ENCODE measurements at regions not wholly inside any gene's neighbourhood (a gene's known extent, or its start where the extent isn't known, plus 50 kb on each side); places are given as distances from the start of the nearest gene placed in this dataset.

DNA sequence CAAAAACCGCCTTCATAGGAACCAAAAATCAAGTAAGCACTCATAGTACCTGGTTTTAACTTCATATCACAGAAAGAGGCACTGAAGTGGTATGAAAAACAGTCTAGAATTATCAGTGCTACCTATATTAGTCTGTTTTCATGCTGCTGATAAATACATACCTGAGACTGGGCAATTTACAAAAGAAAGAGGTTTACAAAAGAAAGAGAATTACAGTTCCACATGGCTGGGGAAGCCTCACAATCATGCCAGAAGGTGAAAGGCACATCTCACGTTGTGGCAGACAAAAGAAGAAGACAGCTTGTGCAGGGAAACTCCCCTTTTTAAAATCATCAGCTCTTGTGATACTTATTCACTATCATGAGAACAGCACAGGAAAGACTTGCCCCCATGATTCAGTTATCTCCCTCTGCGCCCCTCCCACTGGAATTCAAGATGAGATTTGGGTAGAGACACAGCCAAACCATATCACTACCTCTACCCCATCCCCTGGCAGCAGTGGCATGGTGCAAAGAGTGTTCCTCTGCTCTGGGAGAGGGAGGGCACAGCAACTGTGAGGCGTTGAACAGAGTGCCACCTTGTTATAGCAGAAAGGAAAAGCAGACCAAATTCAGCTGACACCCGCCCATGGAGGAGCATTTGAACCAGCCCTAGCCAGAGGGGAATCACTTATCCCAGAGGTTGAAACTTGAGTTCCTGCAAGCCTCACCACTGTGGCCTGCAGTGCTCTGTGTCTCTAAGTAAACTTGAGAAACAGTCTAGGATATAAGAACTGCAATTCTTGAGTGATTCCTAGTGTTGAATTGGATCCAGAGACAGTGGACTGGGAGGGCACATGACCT lies 61.9 kb upstream of the PTPRZ1 start:
- DNase-seq: no peak

DNA sequence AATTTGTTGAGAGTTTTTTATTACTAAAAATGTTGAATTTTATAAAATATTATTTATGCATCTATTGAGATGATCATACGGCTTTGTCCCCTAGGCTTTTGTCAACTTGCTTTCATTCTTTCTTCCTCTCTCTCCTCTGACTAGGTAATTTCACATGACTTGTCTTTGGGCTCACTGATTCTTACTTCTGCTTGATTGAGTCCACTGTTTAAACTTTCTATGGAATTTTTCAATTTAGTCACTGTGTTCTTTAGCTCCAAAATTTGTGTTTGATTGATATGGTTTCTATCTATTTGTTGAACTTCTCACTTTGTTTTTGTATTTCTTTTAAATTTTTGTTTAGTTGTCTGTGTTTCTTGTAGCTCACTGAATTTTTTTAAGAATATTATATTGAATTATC lies 65.9 kb upstream of the PTPRZ1 start:
- no peak for DNase-seq

- no peak for DNase-seq
Measured at GRCh38 chr7:121803039-121803438, 69.9 kb upstream of the PTPRZ1 start.

- no peak for DNase-seq
Measured at GRCh38 chr7:121800916-121801675, 71.9 kb upstream of the PTPRZ1 start.

GRCh38 chr7:121798896-121799295 lies 74.1 kb upstream of the PTPRZ1 start:
- DNase-seq: no peak

DNA sequence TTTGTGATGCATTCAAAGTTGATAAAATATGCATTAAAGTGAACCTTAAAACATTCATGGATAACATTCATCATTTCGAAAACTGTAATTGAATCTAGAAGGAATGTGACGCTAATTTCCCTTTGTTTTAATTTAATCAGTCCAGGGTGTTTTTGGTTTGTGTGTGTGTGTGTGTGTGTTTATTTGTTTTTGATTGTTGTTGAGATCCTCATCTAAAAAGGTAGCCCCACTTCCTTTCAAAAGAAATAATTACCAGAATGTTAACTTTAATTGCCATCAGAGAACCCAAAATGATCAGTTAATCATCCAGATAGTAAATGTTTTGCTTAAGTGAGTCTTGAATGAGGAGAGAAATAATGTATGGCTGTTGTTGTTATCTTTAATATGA lies 74.5 kb upstream of the PTPRZ1 start:
- DNase-seq: no peak

DNA sequence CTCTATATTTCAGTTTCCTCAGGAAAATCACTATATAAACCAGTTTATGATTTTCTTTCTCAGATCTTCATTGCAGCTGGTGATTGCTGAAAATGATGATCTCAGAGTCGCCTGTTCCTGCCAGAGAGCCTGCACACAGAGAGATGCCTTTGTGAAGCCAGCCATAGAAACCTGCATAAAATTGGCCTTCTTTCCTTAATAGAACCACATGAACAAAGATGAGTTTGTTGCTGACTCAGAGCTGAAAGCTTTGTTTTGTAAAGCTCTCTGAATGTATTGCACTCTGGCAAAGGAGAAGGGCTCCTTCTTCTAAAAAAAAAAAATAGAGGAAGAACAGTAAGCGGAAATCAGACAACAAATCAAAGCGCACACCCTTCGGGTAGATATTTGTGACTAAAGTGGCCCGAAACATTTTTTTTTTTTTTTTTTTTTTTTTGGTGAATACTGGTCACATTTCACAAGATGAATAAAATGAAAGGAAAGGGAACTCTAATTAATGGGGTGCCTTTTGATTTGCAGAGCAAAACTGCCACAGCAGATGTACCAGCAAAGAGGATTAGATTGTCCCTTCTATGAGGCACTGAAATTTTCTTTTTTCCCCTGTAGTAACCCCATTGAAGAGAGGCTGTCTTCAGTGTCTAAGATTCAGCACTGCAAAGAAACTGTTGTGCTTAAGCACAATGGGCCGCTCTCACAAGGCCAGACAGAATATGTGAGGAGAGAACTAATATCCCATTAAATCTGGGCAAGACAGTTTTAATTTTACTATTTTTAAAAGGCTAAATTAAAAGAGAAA lies 75.1 kb upstream of the PTPRZ1 start:
- peak; percentile 33 for DNase-seq

- DNase-seq: no peak
Measured at GRCh38 chr7:121796936-121797656, 75.9 kb upstream of the PTPRZ1 start.

GRCh38 chr7:121796381-121796780 lies 76.6 kb upstream of the PTPRZ1 start:
- no peak for DNase-seq

DNA sequence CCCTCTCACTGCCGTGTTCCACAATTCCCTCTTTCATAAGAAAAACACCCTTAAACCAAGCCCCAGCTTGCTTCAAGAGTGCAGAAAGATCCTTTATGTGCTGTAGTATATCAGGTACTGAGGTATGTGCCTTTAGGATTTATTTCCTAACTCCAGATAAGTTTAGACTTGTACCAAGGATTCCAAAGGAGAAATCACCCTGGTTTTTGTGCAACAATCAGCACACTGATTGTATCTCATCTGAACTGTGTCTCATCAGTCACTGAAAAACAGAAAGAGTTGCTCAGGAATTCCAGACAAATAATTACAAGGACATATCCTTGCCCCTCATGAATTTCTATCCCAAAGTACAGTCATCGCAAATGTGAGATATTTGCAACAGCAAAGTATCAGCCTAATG lies 77.2 kb upstream of the PTPRZ1 start:
- DNase-seq: no peak

DNA sequence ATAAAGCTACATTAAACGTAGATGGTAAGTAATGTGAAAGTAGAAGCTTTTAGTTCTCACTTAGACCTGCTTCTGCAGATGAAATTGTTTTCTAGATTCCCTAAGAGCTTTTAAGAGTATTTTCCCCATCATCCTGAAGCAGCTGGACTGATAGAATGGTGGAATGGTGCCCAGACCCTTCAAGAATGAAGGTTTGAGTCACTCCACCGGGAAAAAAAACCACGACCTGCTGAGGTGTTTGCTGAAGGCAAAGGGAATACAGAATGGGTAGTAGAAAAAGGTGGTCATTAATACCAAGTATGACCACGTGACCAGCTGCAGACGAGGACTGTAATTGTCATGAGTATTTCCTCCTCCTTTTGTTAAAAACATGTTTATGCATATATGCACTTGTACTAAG lies 79.2 kb upstream of the PTPRZ1 start:
- no peak for DNase-seq

DNA sequence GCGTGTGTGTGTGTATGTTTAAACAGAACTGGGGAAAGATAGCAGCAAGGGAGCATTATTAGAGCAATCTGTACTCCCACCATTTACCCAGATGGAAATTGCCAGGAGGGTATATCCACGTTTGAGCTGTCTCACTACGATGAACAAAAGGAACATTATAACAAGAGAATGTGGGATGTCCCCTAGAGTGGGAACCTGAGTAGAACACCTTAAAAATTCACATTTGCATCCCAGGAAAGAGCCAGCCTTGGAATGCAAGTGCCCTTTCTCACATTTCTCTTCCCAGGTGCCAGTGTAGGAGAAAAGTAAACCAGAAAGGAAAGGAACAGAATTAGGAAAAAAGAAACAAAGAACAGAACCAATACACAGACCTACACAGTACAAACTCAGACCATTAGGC lies 95.3 kb upstream of the PTPRZ1 start:
- no peak for DNase-seq

- no peak for DNase-seq
Measured at GRCh38 chr7:121774563-121774962, 98.4 kb upstream of the PTPRZ1 start.

DNA sequence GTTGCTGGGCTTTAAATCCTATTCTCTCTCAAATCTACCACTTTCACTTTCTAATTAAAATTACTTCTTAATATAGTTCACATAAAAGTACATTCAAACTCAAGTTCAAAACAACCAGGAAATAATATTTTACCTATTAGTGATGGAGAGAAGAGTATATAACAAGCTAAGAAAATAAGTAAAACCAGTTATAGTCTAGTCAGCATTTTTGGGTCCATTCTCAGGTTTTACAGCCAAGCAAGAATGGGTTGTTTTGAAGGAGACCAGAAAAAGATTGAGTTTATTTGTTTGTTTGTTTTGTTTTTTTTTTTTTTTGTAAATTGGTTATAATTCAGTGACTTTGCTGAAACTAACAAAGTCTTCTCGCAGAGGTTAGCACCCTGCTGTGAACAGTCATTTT lies 106.3 kb upstream of the PTPRZ1 start:
- no peak for DNase-seq

GRCh38 chr7:121761399-121761798 lies 111.6 kb upstream of the PTPRZ1 start:
- no peak for DNase-seq

- no peak for DNase-seq
Measured at GRCh38 chr7:121755818-121756552, 117.0 kb upstream of the PTPRZ1 start.

DNA sequence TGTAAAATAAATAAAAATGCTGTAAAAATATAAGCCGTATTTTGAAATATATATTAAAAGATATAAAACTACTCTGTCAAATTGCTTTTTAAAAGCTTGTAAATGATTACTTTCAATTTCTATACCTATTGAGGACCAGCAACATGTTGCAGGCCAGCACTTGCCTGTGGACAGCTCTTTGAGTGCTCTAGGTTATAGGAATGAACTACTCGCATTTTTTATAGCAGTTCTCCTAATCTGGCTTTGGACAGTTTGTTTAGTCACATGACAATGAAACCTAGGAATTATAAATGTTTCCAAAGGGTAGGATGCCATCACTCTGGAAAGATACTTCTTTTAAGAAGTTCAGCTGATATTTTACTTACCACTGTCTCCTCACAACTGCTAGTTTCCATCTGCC lies 117.7 kb upstream of the PTPRZ1 start:
- DNase-seq: no peak

DNA sequence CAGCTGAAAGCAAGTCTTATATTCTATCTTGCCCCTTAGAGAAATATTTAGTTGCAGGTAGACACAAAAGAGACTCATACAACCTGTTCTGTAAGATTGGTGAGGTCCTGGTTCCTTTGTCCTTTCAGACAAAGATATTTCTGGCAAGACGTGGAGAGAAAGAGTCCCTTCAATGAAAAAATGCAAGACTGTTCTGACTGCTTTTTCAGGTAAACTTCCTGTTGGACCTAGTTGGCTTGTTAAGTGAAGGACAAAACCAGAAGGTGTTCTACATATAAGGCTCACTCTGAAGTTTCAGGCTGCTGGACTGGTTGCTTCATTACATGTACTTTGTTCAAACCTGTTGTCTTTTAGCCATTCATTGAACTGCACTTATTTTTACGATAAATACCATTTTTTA lies 119.0 kb upstream of the PTPRZ1 start:
- DNase-seq: no peak

GRCh38 chr7:121752706-121753105 lies 120.3 kb upstream of the PTPRZ1 start:
- no peak for DNase-seq

DNA sequence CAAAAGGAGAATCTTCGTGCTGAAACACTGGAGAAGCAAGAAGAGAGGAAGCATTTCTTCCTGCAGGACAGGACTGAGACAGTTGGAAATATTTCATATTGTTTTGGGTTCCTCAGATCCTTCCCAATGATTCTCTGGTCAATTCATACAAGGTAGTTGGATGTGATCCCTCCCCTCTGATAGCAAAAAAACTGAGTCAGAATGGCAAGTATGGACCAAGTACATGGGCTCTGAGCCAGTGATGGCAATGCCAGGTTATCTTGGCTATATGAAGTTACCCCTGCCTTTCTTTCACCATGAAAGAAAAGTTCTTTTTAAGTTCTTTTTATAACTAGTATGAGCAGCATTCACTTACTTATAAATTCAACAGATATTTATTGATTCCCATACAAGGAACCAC lies 124.4 kb upstream of the PTPRZ1 start:
- no peak for DNase-seq

- DNase-seq: no peak
Measured at GRCh38 chr7:121745856-121746255, 127.1 kb upstream of the PTPRZ1 start.

DNA sequence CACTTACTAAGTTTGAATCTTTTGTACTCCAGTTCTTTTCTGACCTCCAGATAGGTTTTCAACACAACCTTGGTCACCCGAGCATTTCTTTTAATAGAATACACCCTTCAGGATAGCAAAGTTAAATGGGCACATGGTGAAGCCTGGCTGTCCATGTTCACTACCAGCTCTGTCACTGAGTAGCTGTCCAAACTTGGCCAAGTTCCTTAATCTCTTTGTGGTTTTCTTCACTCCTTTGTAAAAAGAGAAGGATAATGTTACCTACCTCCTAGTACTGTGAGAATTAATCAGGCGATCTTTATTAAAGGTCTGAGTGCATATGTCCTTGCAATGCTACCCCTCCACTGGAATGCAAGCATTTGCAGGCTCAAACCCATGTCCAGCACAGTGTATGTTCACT lies 128.1 kb upstream of the PTPRZ1 start:
- no peak for DNase-seq

Measured in skin of body (tissue), 1 donor.